ENCODE measurements at regions not wholly inside any gene's neighbourhood (a gene's known extent, or its start where the extent isn't known, plus 50 kb on each side); places are given as distances from the start of the nearest gene placed in this dataset.
"Not testable (repeated sequence)": the region's sequence is repeated elsewhere in the genome, so short reads cannot be mapped to it uniquely, and the experiment has no call there.

GRCh38 chr2:111510384-111510783 is 373.6 kb downstream of the ANAPC1 start:
- not testable (repeated sequence) for H3K4me3 ChIP-seq (ENCODE audit: low read depth, low read length); H3K4me1 ChIP-seq (ENCODE audit: control insufficient read depth, insufficient read depth, low read length); H3K9me3 ChIP-seq (ENCODE audit: control insufficient read depth, insufficient read depth, low read length); H3K9ac ChIP-seq (ENCODE audit: low read depth, low read length); H3K27me3 ChIP-seq (ENCODE audit: control insufficient read depth, insufficient read depth, low read length); H3K36me3 ChIP-seq (ENCODE audit: control insufficient read depth, insufficient read depth, low read length)

DNA sequence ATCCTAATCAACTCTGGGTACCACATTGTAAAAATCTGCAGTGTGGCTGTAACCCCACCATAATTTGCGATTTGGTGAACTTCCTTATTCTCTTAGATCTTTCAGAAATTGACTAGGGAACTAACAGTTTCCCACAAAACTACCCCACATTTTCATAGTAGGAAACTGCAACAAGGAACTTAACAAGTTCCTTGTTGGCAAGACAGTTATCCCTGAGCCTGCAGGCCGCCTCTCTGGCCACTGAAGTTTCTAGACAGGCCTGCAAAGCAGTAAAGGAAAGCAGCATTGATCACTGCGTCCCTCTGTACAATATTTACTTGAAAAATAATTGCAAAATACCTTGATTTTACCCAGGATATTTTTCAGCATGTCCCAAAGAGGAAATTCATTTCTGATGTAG is 372.9 kb downstream of the ANAPC1 start:
- not testable (repeated sequence) for H3K27me3 ChIP-seq (ENCODE audit: control insufficient read depth, insufficient read depth, low read length); H3K9me3 ChIP-seq (ENCODE audit: control insufficient read depth, insufficient read depth, low read length); H3K4me1 ChIP-seq (ENCODE audit: control insufficient read depth, insufficient read depth, low read length); H3K9ac ChIP-seq (ENCODE audit: low read depth, low read length); H3K36me3 ChIP-seq (ENCODE audit: control insufficient read depth, insufficient read depth, low read length); H3K4me3 ChIP-seq (ENCODE audit: low read depth, low read length)

DNA sequence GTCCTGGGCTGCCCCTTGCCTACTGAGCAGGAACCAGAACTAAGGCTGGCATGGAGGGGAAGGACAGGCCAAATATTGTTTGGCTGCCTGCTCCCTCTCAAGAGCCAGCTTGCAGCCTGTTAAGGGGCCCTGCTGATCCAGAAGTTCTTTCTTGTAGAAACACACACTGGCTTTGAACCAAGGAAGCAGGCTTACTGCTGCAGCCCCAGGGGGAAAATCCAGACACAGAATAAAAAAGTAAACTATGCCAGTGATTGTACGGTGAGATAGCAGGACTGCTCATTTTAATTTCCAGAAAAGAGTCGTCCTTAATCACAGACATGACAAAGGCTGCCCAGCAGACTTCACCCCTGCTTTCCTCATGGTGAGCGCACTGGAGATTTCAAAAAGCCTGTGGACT is 371.6 kb downstream of the ANAPC1 start:
- H3K36me3 ChIP-seq (ENCODE audit: control insufficient read depth, insufficient read depth, low read length); H3K4me1 ChIP-seq (ENCODE audit: control insufficient read depth, insufficient read depth, low read length); H3K4me3 ChIP-seq (ENCODE audit: low read depth, low read length); H3K27me3 ChIP-seq (ENCODE audit: control insufficient read depth, insufficient read depth, low read length); H3K9me3 ChIP-seq (ENCODE audit: control insufficient read depth, insufficient read depth, low read length); H3K9ac ChIP-seq (ENCODE audit: low read depth, low read length): not testable (repeated sequence)

DNA sequence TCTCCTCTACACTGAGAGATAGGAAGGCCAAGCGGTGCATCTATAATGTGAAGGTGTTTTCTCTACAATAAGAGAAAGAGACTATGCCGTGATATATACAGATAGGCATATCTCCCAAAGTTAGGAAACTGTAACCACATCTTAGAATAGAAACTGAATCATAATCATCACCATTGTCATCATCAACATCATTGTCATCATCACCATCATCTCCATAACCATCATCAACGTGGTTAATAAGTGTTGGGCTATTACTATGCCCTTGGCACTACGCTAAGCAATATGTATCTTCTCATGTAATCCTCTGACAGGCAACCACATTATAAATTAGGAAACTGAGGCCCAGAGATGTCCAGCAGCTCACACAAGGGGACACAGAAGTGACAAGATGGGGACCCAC is 369.9 kb downstream of the ANAPC1 start:
- H3K27me3 ChIP-seq (ENCODE audit: control insufficient read depth, insufficient read depth, low read length); H3K9ac ChIP-seq (ENCODE audit: low read depth, low read length); H3K9me3 ChIP-seq (ENCODE audit: control insufficient read depth, insufficient read depth, low read length); H3K4me3 ChIP-seq (ENCODE audit: low read depth, low read length); H3K4me1 ChIP-seq (ENCODE audit: control insufficient read depth, insufficient read depth, low read length); H3K36me3 ChIP-seq (ENCODE audit: control insufficient read depth, insufficient read depth, low read length): not testable (repeated sequence)

DNA sequence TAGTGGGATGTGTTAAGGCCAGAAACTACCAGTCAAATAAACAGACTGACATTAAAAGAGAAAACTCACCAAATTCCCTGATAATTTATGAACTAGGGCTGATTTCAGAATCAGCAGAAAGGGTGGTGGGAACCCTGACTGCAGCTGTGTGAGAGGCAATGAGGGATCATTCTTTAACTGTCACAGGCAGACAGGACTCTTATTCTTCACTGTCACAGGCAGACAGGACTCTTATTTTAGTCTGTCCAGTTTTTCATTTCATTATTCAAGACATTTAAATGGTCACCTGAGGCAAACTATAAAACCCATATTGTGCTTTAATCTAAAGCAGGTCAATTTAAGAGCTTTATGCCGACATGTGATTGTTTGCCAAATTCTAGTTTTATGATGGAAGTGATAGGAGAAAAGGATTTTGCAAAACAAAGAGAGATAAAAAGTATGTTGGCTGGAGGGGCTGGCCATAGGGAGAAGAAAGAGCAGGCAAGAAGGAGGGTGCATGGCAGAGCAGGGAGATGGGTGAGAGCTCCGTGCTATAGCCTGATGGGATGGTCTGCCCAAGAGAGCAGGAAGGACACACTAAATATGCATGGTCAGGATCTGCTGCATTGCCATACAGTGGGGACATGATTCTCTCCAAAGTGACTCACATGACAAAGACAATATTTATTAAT is 366.8 kb downstream of the ANAPC1 start:
- H3K27me3 ChIP-seq (ENCODE audit: control insufficient read depth, insufficient read depth, low read length); H3K4me1 ChIP-seq (ENCODE audit: control insufficient read depth, insufficient read depth, low read length); H3K4me3 ChIP-seq (ENCODE audit: low read depth, low read length); H3K36me3 ChIP-seq (ENCODE audit: control insufficient read depth, insufficient read depth, low read length); H3K9ac ChIP-seq (ENCODE audit: low read depth, low read length); H3K9me3 ChIP-seq (ENCODE audit: control insufficient read depth, insufficient read depth, low read length): not testable (repeated sequence)

DNA sequence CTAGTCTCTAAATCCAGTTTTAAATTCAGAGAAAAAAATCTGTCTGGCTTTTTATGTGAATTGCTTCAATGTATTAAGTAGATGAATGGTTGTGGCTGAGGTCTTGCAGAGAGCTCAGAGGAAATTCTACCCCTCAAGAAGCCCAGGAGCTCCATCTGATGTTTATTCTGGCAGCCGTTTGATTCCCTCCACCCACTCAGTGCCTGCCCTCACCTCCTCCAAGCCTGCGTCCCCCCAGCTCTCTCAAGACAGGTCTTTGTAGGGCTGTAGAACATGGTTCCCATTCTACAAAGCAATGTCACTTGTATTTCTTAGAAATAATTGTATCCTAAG is 366.3 kb downstream of the ANAPC1 start:
- not testable (repeated sequence) for H3K27me3 ChIP-seq (ENCODE audit: control insufficient read depth, insufficient read depth, low read length); H3K9ac ChIP-seq (ENCODE audit: low read depth, low read length); H3K4me3 ChIP-seq (ENCODE audit: low read depth, low read length); H3K9me3 ChIP-seq (ENCODE audit: control insufficient read depth, insufficient read depth, low read length); H3K4me1 ChIP-seq (ENCODE audit: control insufficient read depth, insufficient read depth, low read length); H3K36me3 ChIP-seq (ENCODE audit: control insufficient read depth, insufficient read depth, low read length)

DNA sequence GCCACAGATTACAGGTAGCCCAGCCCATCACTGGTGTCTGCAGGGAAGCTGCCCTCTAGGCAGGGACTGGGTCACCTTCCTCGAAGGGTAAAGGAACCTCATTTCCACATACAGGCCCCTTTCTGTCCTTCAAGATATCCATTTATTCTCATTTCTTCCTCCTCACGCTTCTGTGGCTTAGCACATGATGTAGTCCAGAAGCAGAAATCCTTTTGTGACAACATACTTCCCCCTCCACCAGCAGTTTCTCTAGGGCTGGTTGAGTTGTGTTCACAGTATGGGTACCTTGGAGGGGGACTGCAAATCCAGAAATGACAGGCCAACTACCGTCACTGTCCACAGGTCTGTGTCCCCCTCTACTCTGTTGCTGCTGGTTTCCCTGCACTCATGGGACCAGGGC is 364.9 kb downstream of the ANAPC1 start:
- Histone ChIP-seq H3K9me3 (ENCODE audit: control insufficient read depth, insufficient read depth, low read length) (no peaks in the 10 kb centered on the region), H3K4me3 (ENCODE audit: low read depth, low read length) (no peak overlapping the region), H3K27me3 (ENCODE audit: control insufficient read depth, insufficient read depth, low read length) (no peaks in the 10 kb centered on the region), H3K36me3 (ENCODE audit: control insufficient read depth, insufficient read depth, low read length) (no peaks in the 10 kb centered on the region), H3K9ac (ENCODE audit: low read depth, low read length) (no peak overlapping the region), H3K4me1 (ENCODE audit: control insufficient read depth, insufficient read depth, low read length) (no peaks in the 10 kb centered on the region)

DNA sequence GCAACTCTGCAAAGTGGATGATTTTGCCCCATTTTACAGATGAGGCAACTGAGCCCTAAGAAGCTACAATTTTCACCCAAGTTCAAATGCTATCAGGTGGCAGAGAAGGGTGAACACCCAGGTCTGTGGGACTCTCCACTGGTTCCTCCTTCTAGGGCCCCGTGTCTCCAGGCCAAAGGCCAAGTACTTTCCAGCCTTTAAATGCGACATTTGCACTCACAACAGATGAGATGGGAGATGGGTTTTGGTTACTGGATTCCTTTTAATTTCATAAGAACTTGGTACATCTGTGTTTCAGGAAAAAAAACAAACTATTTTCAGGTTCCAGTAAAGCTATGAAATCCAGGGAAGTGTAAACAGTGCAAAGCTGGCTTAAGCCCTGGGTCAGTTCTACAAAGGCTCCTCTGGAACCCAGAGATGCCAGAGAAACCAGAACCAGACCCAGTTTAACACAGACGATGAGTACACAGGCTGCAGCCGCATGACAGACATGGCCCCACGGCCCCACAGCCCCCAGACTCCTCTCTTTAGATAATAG is 361.7 kb downstream of the ANAPC1 start:
- Histone ChIP-seq H3K9me3 (ENCODE audit: control insufficient read depth, insufficient read depth, low read length) (no peaks in the 10 kb centered on the region), H3K4me3 (ENCODE audit: low read depth, low read length) (no peak overlapping the region), H3K4me1 (ENCODE audit: control insufficient read depth, insufficient read depth, low read length) (peaks cover 4% of the 10 kb centered on the region), H3K36me3 (ENCODE audit: control insufficient read depth, insufficient read depth, low read length) (no peaks in the 10 kb centered on the region), H3K9ac (ENCODE audit: low read depth, low read length) (no peak overlapping the region), H3K27me3 (ENCODE audit: control insufficient read depth, insufficient read depth, low read length) (no peaks in the 10 kb centered on the region)

GRCh38 chr2:111523009-111523408 is 361.0 kb downstream of the ANAPC1 start:
- Histone ChIP-seq H3K4me1 (ENCODE audit: control insufficient read depth, insufficient read depth, low read length) (peaks cover 4% of the 10 kb centered on the region), H3K4me3 (ENCODE audit: low read depth, low read length) (no peak overlapping the region), H3K27me3 (ENCODE audit: control insufficient read depth, insufficient read depth, low read length) (no peaks in the 10 kb centered on the region), H3K9ac (ENCODE audit: low read depth, low read length) (no peak overlapping the region), H3K9me3 (ENCODE audit: control insufficient read depth, insufficient read depth, low read length) (no peaks in the 10 kb centered on the region), H3K36me3 (ENCODE audit: control insufficient read depth, insufficient read depth, low read length) (no peaks in the 10 kb centered on the region)

DNA sequence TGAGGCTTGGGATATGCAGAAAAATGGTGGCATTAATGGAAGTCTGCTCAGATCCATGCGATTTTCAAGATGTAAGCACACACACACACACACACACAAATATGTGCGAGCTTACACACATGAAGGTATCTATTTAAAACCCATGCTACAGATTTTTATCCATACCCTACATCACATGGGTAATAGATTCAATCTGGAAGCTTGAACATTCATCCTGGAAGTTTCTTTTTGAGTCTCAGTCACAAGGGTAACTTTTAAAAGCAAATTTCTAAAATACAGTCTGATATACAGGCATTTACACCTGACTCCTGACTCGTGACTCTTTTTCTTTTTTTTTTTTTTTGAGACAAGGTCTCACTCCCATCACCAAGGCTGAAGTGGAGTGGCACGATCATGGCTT is 359.0 kb downstream of the ANAPC1 start:
- not testable (repeated sequence) for H3K36me3 ChIP-seq (ENCODE audit: control insufficient read depth, insufficient read depth, low read length); H3K9me3 ChIP-seq (ENCODE audit: control insufficient read depth, insufficient read depth, low read length); H3K27me3 ChIP-seq (ENCODE audit: control insufficient read depth, insufficient read depth, low read length); H3K4me1 ChIP-seq (ENCODE audit: control insufficient read depth, insufficient read depth, low read length); H3K9ac ChIP-seq (ENCODE audit: low read depth, low read length); H3K4me3 ChIP-seq (ENCODE audit: low read depth, low read length)

GRCh38 chr2:111526041-111526639 is 357.9 kb downstream of the ANAPC1 start:
- not testable (repeated sequence) for H3K4me3 ChIP-seq (ENCODE audit: low read depth, low read length); H3K9ac ChIP-seq (ENCODE audit: low read depth, low read length); H3K36me3 ChIP-seq (ENCODE audit: control insufficient read depth, insufficient read depth, low read length); H3K9me3 ChIP-seq (ENCODE audit: control insufficient read depth, insufficient read depth, low read length); H3K4me1 ChIP-seq (ENCODE audit: control insufficient read depth, insufficient read depth, low read length); H3K27me3 ChIP-seq (ENCODE audit: control insufficient read depth, insufficient read depth, low read length)

GRCh38 chr2:111527707-111528400 is 356.1 kb downstream of the ANAPC1 start:
- not testable (repeated sequence) for H3K9me3 ChIP-seq (ENCODE audit: control insufficient read depth, insufficient read depth, low read length); H3K4me1 ChIP-seq (ENCODE audit: control insufficient read depth, insufficient read depth, low read length); H3K27me3 ChIP-seq (ENCODE audit: control insufficient read depth, insufficient read depth, low read length); H3K9ac ChIP-seq (ENCODE audit: low read depth, low read length); H3K36me3 ChIP-seq (ENCODE audit: control insufficient read depth, insufficient read depth, low read length); H3K4me3 ChIP-seq (ENCODE audit: low read depth, low read length)
